Mesenchymal stem cell (in vitro differentiated cells and primary cell): ENCODE measurements at regions not wholly inside any gene's neighbourhood (a gene's known extent, or its start where the extent isn't known, plus 50 kb on each side); places are given as distances from the start of the nearest gene placed in this dataset.
A peak's percentile ranks its signal among the peaks of the same experiment; 100 is the strongest.
"Not testable (repeated sequence)": the region's sequence is repeated elsewhere in the genome, so short reads cannot be mapped to it uniquely, and the experiment has no call there.

ENCODE experiments used
- DNase-seq: peaks from one replicate; pipeline ENCODE4 v3.0.0-alpha.2; 2013
- H2AFZ ChIP-seq: one replicate; pipeline ENCODE4 v1.6.1; 2013; ENCODE audit warnings: low read depth, mild to moderate bottlenecking, control low read depth, inconsistent platforms, low read length, moderate library complexity
- H2AK5ac ChIP-seq: 2 replicates; pipeline ENCODE4 v1.6.1; 2013; ENCODE audit warnings: low read length, moderate library complexity, mild to moderate bottlenecking, inconsistent platforms; ENCODE audit not compliant: severe bottlenecking
- H2BK120ac ChIP-seq: one replicate; pipeline ENCODE4 v1.6.1; 2013; ENCODE audit warnings: low read depth, mild to moderate bottlenecking, inconsistent platforms, low read length, moderate library complexity
- H2BK12ac ChIP-seq, 2 experiments: one replicate each; pipeline ENCODE4 v1.6.1; 2013; ENCODE audit warnings: inconsistent platforms in 2 of 2, low read length in 2 of 2, mild to moderate bottlenecking in 2 of 2, moderate library complexity in 2 of 2, control low read depth in 1 of 2
- H2BK15ac ChIP-seq: one replicate; pipeline ENCODE4 v1.6.1; 2013; ENCODE audit warnings: mild to moderate bottlenecking, low read depth, inconsistent platforms; ENCODE audit not compliant: poor library complexity, severe bottlenecking
- H2BK5ac ChIP-seq: 2 replicates; pipeline ENCODE4 v1.6.1; 2013; ENCODE audit warnings: low read depth, mild to moderate bottlenecking, low read length, control low read depth, inconsistent platforms; ENCODE audit not compliant: poor library complexity, severe bottlenecking
- H3K14ac ChIP-seq, 2 experiments: one replicate each; pipeline ENCODE4 v1.6.1; 2013; ENCODE audit warnings: inconsistent platforms in 2 of 2, low read length in 2 of 2, control low read depth in 1 of 2, mild to moderate bottlenecking in 1 of 2, moderate library complexity in 1 of 2
- H3K18ac ChIP-seq, 2 experiments: one replicate each; pipeline ENCODE4 v1.6.1; 2013; ENCODE audit warnings: inconsistent platforms in 2 of 2, low read length in 2 of 2, control low read depth in 1 of 2, low read depth in 1 of 2, mild to moderate bottlenecking in 1 of 2
- H3K23ac ChIP-seq, 2 experiments: one replicate each; pipeline ENCODE4 v1.6.1; 2013; ENCODE audit warnings: inconsistent platforms in 2 of 2, low read length in 2 of 2, mild to moderate bottlenecking in 2 of 2, moderate library complexity in 2 of 2, control low read depth in 1 of 2
- H3K27ac ChIP-seq: 2 replicates; pipeline ENCODE4 v1.5.1; 2013; ENCODE audit warnings: mild to moderate bottlenecking, moderate library complexity, low read length, control low read depth, inconsistent platforms; ENCODE audit not compliant: poor library complexity, severe bottlenecking
- H3K27me3 ChIP-seq, 2 experiments: 2 replicates each; pipeline versions ENCODE4 v1.6.1 to v1.7.0; 2013; ENCODE audit warnings: low read length in 2 of 2, mild to moderate bottlenecking in 2 of 2, moderate library complexity in 2 of 2, control low read depth in 1 of 2, inconsistent platforms in 1 of 2; ENCODE audit not compliant: control insufficient read depth in 1 of 2, insufficient read depth in 1 of 2
- H3K36me3 ChIP-seq, 2 experiments: 2 replicates each; pipeline versions ENCODE4 v1.6.1 to v1.7.0; 2013; ENCODE audit warnings: low read length in 2 of 2, control low read depth in 1 of 2, inconsistent platforms in 1 of 2, low read depth in 1 of 2, mild to moderate bottlenecking in 1 of 2; ENCODE audit not compliant: insufficient read depth in 2 of 2, control insufficient read depth in 1 of 2
- H3K4ac ChIP-seq, 2 experiments: one replicate each; pipeline ENCODE4 v1.6.1; 2013; ENCODE audit warnings: inconsistent platforms in 2 of 2, low read length in 2 of 2, mild to moderate bottlenecking in 2 of 2, moderate library complexity in 2 of 2, control low read depth in 1 of 2, low read depth in 1 of 2
- H3K4me1 ChIP-seq: 2 replicates; pipeline ENCODE4 v1.6.1; 2013; ENCODE audit warnings: low read depth, low read length, control low read depth; ENCODE audit not compliant: control insufficient read depth, insufficient read depth
- H3K4me2 ChIP-seq: 2 replicates; pipeline ENCODE4 v1.6.1; 2013; ENCODE audit warnings: low read length, mild to moderate bottlenecking, inconsistent platforms; ENCODE audit not compliant: poor library complexity, severe bottlenecking
- H3K4me3 ChIP-seq, 2 experiments: 2 replicates each; pipeline versions ENCODE4 v1.5.1 to v1.7.0; 2013; ENCODE audit warnings: low read length in 2 of 2, mild to moderate bottlenecking in 2 of 2, control low read depth in 1 of 2, low read depth in 1 of 2; ENCODE audit not compliant: insufficient read depth in 1 of 2
- H3K79me1 ChIP-seq: replicated peaks from 2 replicates; pipeline ENCODE4 v1.6.1; 2013; ENCODE audit warnings: mild to moderate bottlenecking, control low read depth, low read length, inconsistent platforms; ENCODE audit not compliant: poor library complexity, severe bottlenecking
- H3K9ac ChIP-seq: 2 replicates; pipeline ENCODE4 v1.7.0; 2013; ENCODE audit warnings: mild to moderate bottlenecking, low read length, moderate library complexity
- H3K9me3 ChIP-seq: 2 replicates; pipeline ENCODE4 v1.7.0; 2013; ENCODE audit warnings: mild to moderate bottlenecking, low read length; ENCODE audit not compliant: control insufficient read depth
- H4K8ac ChIP-seq: one replicate; pipeline ENCODE4 v1.6.1; 2013; ENCODE audit warnings: inconsistent platforms, mild to moderate bottlenecking, low read length, moderate library complexity
- H4K91ac ChIP-seq: one replicate; pipeline ENCODE4 v1.6.1; 2013; ENCODE audit warnings: mild to moderate bottlenecking, low read length, inconsistent platforms
- WGBS: methylation state at CpG from one replicate; pipeline ENCODE4 v1.1.7; 2013; ENCODE audit warnings: mixed read lengths; 5-methylcytosine and 5-hydroxymethylcytosine counted together

DNA sequence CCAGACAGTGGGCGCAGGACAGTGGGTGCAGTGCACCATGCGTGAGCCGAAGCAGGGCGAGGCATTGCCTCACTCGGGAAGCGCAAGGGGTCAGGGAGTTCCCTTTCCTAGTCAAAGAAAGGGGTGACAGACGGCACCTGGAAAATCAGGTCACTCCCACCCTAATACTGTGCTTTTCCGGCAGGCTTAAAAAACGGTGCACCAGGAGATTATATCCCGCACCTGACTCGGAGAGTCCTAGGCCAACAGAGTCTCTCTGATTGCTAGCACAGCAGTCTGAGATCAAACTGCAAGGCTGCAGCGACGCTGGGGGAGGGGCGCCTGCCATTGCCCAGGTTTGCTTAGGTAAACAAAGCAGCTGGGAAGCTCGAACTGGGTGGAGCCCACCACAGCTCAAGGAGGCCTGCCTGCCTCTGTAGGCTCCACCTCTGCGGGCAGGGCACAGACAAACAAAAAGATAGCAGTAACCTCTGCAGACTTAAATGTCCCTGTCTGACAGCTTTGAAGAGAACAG is 116.4 kb downstream of the CXCL12 start:
- not testable (repeated sequence) for H3K4me1 ChIP-seq, H3K4me3 ChIP-seq, H3K9ac ChIP-seq, H3K9me3 ChIP-seq, H2BK15ac ChIP-seq, DNase-seq, H3K79me1 ChIP-seq, H3K4me2 ChIP-seq, H3K18ac ChIP-seq, H3K36me3 ChIP-seq, H2BK5ac ChIP-seq, H2BK120ac ChIP-seq, H3K14ac ChIP-seq, H3K4ac ChIP-seq, H2AK5ac ChIP-seq, H3K27me3 ChIP-seq, H4K91ac ChIP-seq, H2BK12ac ChIP-seq, H2AFZ ChIP-seq, H4K8ac ChIP-seq, H3K27ac ChIP-seq, H3K23ac ChIP-seq
- WGBS: 93% methylated on average over 11 of the region's 16 CpGs

DNA sequence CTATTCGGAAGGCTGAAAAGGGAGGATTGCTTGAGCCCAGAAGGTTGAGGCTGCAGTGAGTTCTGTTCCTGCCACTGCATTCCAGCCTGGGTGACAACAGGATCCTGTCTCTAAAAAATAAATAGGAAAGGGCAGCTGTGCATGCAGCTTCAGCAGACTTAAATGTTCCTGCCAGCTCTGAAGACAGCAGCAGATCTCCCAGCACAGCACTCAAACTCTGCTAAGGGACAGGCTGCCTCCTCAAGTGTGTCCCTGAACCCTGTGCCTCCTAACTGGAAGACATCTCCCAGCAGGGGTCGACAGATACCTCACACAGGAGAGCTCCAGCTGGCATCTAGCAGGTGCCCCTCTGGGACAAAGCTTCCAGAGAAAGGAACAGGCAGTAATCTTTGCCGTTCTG is 117.9 kb downstream of the CXCL12 start:
- Histone ChIP-seq H2BK15ac (no peak overlapping the region), H3K18ac (no peak overlapping the region), H3K79me1 (no peaks in the 10 kb centered on the region), H2BK12ac (no peak overlapping the region), H2AK5ac (no peak overlapping the region), H4K8ac (no peak overlapping the region), H3K4me1 (peaks cover 2% of the 10 kb centered on the region), H3K4me3 (no peak overlapping the region), H2BK120ac (no peak overlapping the region), H3K4ac (no peak overlapping the region), H3K4me2 (no peak overlapping the region), H2BK5ac (no peak overlapping the region), H3K9ac (no peak overlapping the region), H3K9me3 (peaks cover 6% of the 10 kb centered on the region), H2AFZ (no peak overlapping the region), H4K91ac (no peak overlapping the region), H3K36me3 (no peaks in the 10 kb centered on the region), H3K27me3 (peaks cover 0 to 6% of the 10 kb centered on the region in 2 experiments), H3K14ac (no peak overlapping the region), H3K23ac (no peak overlapping the region), H3K27ac (no peak overlapping the region)
- no peak for DNase-seq
- WGBS: 73% methylated on average over 3 of the region's 3 CpGs

DNA sequence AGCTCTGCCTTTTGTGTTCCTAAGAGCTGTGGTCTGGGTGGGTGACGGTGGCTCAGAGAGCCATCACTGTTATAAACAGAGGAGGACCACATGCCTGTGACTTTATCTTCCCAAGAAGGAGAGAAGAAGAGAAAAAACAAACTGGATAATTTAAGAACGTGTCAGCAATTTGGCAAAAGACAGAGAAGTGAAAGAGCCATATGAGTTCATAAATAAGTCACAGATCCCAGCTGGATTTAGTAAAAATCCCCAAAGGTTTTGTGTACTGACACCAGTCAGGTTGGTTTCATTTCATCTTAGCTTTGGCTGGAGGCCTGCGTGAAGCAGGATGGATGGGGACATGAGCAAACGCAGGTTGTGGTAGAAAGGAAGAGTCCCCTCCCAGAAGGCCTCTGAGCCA is 120.7 kb downstream of the CXCL12 start:
- H3K36me3 ChIP-seq: no peaks in the 10 kb centered on the region
- no peak overlapping the region for H3K4me2 ChIP-seq
- H2BK5ac ChIP-seq: no peak overlapping the region
- H3K79me1 ChIP-seq: no peaks in the 10 kb centered on the region
- H3K9ac ChIP-seq: peak overlapping the region; percentile 72
- H2BK15ac ChIP-seq: no peak overlapping the region
- peaks cover 21% of the 10 kb centered on the region for H3K4me1 ChIP-seq
- H2AK5ac ChIP-seq: no peak overlapping the region
- H3K4me3 ChIP-seq: no peak overlapping the region
- H2BK12ac ChIP-seq: no peak overlapping the region
- no peak overlapping the region for H4K91ac ChIP-seq
- 70% methylated on average over 4 of the region's 4 CpGs for WGBS
- H3K14ac ChIP-seq: no peak overlapping the region
- peaks cover 6% of the 10 kb centered on the region for H3K9me3 ChIP-seq
- no peak overlapping the region for H2BK120ac ChIP-seq
- H4K8ac ChIP-seq: no peak overlapping the region
- H3K4ac ChIP-seq: no peak overlapping the region
- H2AFZ ChIP-seq: no peak overlapping the region
- peaks cover 0 to 7% of the 10 kb centered on the region in 2 experiments for H3K27me3 ChIP-seq
- H3K18ac ChIP-seq: no peak overlapping the region
- DNase-seq: no peak
- no peak overlapping the region for H3K23ac ChIP-seq
- no peak overlapping the region for H3K27ac ChIP-seq

- no peaks in the 10 kb centered on the region for H3K36me3 ChIP-seq
- H2AFZ ChIP-seq: no peak overlapping the region
- no peak overlapping the region for H2BK5ac ChIP-seq
- no peak overlapping the region for H3K4me3 ChIP-seq
- no peak overlapping the region for H3K23ac ChIP-seq
- no peak overlapping the region for H2BK15ac ChIP-seq
- peak overlapping the region; percentile 72 for H3K9ac ChIP-seq
- H4K91ac ChIP-seq: no peak overlapping the region
- 88% methylated on average over 3 of the region's 3 CpGs for WGBS
- H2BK120ac ChIP-seq: no peak overlapping the region
- H3K14ac ChIP-seq: no peak overlapping the region
- H4K8ac ChIP-seq: no peak overlapping the region
- H3K4ac ChIP-seq: no peak overlapping the region
- H3K4me1 ChIP-seq: peaks cover 21% of the 10 kb centered on the region
- H3K27me3 ChIP-seq: peaks cover 0 to 10% of the 10 kb centered on the region in 2 experiments
- no peak for DNase-seq
- H2AK5ac ChIP-seq: no peak overlapping the region
- peaks cover 6% of the 10 kb centered on the region for H3K9me3 ChIP-seq
- H3K79me1 ChIP-seq: no peaks in the 10 kb centered on the region
- no peak overlapping the region for H3K4me2 ChIP-seq
- no peak overlapping the region for H3K27ac ChIP-seq
- H3K18ac ChIP-seq: no peak overlapping the region
- H2BK12ac ChIP-seq: no peak overlapping the region
Measured at GRCh38 chr10:44263771-44264170, 121.1 kb downstream of the CXCL12 start.
